Stimulated activated CD4-positive, alpha-beta T cell treated with anti-CD3 and anti-CD28 coated beads, Interleukin-1b, Interleukin-23, amount 100 ng/mL, for 24 hours (primary cell): ENCODE measurements at regions not wholly inside any gene's neighbourhood (a gene's known extent, or its start where the extent isn't known, plus 50 kb on each side); places are given as distances from the start of the nearest gene placed in this dataset.

Experiments
- DNase-seq, 4 experiments: peaks; one replicate each; pipeline ENCODE4 v3.0.0-alpha.2; 2020; ENCODE audit warnings: low read depth in 4 of 4, low spot score in 1 of 4

DNA sequence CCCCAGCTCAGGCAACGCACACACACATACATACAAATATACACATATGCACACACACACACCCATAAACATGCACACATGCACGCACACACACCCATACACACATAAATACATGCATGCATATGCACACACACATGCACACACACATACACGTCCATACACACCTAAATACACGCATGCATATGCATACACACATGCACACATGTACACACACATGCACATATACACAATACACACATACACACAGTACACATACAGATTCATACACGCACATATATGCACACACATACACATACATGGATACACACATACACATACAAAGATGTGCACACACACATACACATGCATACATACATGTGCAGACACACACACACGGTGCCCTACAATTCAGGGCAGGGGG lies 496.6 kb downstream of the TBC1D22A start:
- DNase-seq = no peak

DNA sequence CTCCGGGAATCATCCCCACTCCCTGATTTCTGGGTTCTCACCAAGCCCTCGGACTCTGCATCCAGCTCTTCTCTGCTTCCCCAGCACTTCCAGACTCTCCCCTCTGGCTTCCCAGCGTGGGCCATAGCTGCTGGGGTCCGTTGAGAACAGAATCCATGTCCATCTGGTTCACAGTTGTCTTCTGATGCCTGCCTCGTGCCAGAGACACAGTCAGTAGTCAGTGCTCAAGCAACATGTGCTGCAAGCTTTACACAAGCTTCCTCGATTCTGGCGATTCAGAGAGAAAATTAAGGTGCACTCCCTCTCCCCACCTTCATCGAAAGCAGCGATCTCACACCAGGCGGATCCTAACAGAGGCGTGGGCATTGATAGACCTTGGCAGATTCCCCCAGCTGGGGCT lies 495.5 kb downstream of the TBC1D22A start:
- no peak for DNase-seq

DNA sequence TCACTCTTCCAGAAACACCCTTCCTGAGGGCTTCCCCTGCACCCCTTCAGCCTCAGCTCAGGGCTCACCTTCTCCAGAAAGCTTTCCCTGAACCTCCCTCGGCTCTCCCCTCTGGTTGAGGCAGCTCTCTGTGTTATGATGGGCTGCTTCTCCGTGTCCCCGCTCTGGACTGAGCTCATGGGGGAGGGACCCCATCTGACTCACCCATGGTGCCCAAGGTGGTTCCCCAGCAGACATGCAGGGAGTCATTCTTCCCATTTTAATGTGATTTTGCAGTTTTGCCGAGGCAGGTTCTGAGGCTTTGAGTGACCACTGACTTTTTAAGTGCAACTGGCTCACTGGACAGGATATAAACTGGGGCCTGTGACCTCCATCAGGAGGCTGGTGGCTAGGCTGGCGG lies 495.1 kb downstream of the TBC1D22A start:
- DNase-seq = no peak

DNA sequence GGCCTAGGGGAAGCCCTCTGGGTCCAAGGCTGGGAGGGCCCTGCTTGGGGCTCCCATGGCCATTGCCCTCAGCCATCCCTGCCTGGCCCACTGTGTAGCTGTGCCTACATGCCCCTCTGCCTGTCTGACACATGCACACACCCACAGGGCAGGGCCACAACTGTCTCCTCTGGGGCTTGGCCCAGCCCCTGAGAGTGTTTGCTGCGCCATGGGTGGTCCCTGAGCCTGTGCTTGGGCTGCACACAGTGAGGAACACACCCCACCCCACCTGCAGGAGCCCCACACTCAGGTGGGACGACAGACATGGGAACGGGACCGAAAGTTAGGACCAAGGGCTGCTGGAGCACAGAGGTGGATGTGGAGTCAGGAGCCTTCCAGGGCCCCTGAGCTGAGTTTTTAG lies 489.5 kb downstream of the TBC1D22A start:
- DNase-seq = no peak

DNA sequence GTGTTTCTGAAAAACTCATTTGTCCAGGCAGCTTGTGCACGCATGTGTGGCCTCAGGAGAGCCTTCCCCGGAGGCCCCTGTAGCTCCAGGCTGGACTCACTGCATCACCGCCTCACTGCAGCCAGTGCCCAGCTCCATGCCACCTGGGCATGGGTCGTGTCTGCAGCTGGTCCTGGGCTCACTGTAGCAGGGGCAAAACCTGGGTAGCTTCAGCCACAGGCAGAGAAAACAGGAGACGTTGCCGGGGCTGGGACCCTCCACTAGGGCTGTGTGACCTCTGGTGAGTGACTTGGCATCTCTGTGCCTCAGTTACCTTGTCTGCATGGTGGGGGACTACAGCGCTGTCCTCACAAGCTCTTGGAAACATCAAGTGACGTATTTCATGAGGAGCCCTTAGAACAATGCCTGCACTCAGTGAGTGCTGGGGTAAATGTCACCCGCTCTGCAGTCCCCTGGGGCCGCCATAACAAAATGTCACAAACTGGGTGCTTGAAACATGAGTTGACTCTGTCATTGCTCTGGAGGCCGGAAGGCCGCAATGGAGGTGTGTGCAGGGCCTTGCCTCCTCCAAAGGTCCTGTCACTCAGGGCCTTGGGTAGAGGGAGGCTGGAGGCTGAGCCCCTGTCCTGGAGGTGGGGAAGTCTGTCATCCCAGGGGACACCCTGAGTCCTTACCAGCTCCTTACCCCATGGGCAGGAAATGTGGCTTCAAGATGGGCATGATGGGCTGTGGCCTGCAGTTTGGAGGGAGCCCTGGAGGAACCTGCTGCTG lies 488.7 kb downstream of the TBC1D22A start:
- no peak for DNase-seq

DNA sequence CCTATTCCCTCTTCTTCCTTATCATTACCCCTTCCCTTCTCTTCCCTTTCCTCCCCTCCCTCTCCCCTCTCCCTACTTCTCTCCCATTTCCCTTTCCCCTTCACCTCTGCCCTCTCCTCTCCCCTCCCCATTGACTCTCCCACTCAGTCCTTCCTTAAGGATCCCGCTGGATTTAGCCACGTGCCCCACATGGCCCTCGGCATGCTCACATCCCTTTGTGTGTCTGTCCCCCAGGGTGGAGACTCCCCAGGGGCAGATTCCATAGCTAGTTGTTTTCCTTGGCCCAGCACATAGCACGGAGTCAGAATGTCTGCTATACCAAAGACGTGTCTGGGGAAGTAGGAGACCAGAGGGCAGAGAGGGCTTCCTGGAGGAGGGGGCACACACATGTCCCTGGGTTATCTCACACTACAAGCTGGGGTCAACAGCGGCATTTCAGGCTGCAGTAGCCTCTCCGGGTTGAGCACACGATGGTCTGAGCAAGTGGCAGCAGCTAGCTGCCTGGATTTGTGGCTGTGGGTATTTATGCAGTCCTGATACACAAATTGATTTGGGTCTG lies 487.0 kb downstream of the TBC1D22A start:
- no peak for DNase-seq

DNA sequence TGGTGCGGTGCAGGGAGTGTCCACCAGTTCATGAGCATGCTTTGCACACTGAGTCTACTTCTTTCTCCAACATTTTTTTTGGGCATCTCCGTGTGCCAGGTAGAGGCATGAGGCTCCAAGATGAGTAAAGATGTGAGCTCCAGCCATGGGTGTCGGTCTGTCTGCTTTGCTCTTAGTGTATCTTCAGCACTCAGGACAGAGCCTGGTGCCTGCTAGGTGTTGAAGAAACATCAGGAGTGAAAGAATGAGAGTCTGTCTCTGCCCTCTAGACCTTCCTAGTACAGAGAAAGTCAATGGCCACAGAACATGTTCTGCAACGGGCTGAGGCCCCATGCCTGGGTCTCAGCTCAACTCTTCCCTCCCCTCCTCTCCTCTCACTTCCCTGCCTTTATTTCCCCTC lies 486.5 kb downstream of the TBC1D22A start:
- no peak for DNase-seq

DNA sequence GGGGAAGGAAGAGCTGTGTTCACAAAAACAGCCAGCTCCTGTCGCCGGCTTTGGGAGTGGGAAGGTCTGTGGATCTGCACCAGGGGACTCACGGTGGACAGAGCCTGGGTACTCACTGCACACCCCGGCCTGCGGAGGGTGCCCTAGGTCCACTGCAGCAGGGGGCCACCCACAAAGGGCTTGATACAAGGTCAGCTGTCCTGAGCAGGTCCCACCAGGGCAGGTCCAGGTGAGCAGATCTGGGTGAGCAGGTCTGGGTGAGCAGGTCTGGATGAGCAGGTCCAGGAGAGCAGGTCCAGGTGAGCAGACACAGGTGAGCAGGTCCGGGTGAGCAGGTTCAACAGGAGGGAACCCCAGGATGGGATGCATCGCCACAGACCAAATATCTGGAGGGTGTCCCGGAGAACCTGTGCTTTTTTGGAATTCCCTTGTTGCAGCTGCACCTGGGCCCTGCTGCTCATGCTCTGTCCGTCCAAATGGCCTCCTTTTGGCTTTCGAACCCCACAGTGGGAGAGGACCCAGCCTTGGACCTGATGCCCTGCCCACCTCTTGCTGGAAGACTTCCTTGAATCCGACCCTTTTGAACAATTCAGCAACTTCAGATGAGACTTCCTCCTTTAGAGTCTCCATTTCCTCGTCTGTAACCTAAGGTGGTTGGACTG lies 485.3 kb downstream of the TBC1D22A start:
- DNase-seq = no peak

DNA sequence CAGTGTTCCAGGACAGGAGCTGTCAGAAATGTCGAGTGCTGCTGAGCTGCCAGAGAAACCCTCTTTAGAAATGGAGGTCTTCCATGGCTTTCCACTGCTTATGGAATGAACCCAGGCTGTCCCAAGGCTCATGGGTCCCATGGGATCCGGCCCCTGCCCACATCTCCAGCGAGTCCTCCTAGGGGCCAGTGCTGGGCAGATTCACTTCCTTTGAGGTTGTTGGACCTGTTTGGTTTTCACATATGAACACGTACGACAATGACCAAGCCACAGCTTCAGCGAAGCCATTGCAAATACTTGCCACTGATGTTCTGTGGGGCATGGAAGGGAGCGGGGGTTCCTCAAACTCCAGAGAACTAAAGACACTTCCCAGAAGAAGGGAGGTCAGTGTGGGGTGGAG lies 483.3 kb downstream of the TBC1D22A start:
- no peak for DNase-seq

DNA sequence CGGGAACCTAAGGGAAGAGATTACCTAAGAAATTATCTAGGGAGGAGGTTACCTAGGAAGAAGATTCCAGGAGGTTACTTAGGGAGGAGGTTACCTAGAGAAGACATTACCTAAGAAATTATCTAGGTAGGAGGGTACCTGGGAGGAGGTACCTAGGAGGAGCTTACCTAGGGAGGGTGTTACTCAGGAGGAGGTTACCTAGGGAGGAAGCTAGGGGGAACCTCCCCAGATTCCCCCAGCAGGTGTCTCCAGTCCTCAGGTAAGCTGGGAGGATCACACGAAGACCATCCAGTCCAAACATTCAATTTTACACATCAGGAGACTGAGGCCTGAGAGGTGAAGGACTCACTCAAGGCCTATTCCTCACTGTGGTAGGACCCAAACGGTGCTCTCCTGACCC lies 482.8 kb downstream of the TBC1D22A start:
- DNase-seq = no peak

DNA sequence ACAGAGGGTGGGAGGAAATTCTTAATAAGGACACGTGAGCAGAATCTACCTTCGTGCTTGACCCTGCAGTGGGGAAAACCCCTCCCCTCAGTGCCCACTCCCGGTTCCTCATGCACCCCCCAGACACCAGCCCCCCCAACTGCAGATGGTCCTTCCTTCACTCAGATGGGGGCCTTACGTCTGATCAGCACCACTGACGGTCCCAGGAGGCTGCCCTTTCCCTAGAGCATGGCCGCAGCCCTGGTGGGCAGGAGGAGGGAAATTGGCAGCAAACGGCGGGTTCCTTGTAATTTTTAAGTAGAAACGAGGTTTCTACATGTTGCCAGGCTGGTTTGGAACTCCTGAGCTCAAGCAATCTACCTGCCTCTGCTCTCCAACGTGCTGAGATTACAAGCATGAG lies 477.7 kb downstream of the TBC1D22A start:
- DNase-seq = no peak

DNA sequence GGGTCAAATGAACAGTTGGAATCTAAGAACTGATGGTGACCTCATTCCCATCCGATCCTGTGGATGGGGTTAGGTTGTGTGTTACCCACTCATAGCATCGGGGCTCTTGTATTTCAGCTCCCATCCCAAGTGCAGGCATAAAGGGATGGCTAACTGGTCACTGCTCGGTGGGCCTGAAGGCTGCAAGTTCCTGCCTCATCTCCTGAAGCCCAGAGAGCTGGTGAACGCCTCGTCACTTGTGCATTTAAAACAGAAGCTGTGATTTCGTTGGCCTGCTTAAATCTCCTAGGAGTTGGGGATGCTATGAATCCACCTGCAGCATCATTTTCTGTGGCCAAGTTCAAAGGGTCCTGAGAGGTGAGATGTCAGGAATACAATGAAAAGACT lies 477.0 kb downstream of the TBC1D22A start:
- no peak for DNase-seq

DNA sequence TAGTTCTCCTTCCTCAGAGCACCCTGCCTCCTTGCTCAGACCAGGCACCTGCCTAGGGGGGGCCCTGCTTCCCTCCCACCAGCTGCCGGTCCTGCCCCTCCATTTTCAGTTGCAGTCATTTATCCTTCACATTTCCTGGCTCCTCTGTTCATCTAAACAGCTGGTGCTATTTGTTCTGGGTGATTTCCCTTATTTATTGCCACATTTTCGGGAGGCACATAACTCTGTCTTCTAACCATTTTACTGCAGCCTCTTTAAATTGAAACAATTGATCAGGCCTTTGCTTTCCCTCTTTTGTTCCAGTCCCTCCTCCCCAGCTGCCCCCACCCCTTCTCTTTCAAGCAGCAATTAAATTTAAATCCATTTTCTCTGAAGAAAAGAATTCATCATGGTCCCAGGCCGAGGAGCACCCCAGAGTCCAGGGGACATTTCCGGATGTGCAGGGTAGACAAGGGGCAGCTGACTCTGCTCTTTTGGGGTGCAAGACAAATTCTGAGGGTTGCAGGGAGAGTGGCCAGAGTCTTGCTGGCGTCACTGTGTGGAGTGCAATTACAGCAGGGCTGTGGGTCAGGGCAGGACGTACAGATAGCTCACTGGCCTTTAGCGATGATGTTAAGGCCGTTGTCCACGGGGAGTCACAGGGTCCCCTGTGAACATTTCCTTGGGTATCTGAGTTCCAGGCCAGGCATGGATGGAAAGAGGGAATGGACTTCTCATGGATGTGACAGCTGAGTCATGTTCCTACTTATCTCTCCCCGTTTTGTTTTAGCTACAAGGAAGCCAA lies 476.4 kb downstream of the TBC1D22A start:
- DNase-seq = no peak

DNA sequence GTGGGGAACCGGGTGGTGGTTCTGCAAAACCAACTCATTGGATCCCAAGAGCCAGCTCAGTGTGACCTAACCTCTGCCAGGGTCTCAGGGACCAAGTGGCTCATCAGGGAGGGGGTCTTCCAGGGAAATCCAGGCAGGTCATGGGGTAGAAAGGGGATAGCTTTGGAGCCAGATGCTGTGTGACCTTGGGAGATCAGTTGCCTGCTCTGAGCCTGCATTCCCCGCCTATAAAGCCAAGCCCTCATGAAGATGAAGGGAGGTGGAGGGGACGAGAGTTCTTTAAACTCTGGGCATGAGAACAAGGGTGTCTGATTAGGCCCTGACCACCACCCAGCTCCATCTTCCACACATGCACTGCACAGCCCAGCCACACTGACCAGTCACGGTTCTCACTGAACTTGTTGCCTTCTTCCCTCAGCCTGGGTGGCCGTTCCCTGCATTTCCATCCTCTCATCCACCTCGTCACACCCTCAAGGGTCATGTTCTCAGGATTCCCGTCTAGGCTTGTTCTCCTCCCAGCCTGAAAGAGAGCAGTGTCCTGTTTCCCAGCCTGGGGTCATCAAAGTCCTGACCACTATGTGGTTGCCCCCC lies 475.5 kb downstream of the TBC1D22A start:
- no peak for DNase-seq

DNA sequence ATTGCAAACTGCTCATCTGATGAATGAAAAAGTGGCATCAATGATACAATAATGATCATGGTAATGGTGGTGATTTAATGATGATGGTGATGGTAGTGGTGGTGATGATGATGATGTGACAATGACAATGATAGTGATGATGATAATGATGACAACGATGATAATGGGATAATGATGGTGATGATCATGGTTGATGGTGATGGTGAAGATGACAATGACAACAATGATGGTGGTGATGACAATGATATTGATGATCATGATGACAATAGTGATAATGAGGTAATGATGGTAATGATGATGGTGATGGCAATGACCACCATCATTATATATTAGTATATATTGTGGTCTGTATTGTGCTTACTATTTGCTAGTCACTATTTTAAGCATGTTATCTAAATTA lies 474.3 kb downstream of the TBC1D22A start:
- DNase-seq = no peak

DNA sequence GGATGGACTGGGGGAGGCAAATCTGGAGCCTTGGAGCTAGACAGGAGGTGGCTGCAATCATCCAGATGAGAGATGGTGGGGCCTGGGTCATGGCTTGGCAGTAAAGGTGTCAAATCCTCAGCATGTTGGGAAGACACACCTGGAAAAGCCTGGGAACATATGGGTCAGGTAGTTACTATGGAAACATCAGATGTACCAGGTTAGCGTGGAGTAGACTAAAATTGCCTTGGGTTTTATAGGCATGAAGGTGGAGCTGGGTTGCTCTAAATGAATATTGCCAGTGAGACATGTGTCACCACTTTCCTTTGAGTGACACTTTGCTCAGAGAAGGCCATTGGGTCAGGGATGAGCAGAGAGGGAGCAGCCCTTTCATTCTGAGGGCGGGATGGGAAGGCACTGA lies 473.7 kb downstream of the TBC1D22A start:
- no peak for DNase-seq

DNA sequence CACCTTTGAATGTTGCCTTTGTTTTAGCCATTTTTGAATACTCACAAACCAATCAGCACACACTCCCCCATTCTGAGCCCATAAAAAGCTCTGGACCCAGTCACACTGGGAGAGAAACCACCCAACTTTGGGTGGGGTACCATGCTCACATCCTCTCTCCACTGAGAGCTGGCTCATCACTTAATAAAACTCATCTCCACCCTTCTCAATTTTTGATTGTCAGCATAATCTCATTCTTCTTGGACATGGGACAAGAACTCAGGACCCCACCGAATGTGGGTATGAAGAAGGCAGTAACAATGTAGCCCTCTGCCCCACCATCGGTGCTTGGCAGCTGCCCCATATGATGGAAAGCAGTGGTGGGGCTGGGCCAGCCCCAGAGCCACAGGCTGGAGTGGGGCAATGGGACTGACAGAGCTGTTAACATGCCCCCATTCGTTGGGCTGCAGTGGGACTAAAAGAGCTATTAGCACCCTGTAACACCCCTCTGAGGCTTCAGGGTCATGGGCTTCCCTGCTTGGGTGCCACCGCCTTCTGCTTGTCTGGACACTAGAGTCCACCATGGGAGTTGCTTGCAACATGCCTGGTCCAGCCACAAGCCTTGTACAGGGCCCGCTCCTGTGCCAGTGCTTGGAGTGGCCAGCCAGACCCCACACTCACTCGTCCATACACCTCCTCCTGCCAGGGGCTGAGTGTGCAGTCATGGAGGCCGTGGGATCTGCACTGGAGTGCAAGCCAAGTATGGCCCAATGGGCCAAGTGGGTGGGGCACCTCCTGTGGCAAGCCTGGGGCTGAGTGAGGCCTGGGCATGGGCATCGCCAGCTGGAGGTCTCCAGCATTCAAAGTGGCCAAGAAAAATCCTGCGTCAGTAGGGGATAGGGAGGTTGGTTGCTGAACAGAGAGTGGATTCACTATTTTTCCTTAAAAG lies 471.1 kb downstream of the TBC1D22A start:
- no peak for DNase-seq

DNA sequence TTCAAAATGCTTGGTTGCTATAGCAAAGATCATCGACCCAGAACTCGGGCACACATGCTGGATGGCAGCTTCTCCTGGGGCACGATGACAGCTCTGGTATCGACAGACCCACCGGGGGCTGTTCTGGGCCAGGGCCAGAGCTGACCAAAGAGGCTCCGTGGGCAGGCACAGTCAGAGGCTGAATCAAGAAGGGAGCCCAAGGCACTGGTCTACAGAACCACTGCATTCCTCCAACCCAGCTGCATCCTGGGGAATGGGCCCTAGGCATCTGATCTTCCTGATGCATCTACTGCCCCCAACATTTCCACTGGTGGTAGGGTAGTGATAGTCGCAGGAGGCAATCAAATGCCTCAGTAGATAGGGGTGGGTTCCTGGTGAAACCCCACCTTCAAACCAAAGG lies 470.3 kb downstream of the TBC1D22A start:
- no peak for DNase-seq

DNA sequence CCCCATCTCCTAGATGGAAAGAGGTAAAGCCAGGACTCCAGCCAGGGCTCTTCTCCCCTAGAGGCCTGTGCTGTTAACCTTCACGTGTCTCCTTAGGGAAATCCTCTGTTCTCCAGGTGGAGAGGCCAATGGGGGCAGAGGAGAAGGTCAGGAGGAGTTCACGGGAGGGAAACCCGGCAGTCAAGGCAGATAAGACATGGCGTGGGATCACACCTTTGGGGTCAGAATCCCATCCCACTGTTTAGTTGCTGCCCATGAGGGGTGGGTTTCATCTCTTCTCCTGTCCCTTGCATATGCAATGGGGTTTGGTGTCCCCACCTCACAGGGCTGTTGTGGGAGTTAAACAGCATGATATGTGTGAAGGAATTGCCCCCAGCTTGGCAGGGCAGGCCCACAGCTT lies 469.7 kb downstream of the TBC1D22A start:
- DNase-seq = no peak

DNA sequence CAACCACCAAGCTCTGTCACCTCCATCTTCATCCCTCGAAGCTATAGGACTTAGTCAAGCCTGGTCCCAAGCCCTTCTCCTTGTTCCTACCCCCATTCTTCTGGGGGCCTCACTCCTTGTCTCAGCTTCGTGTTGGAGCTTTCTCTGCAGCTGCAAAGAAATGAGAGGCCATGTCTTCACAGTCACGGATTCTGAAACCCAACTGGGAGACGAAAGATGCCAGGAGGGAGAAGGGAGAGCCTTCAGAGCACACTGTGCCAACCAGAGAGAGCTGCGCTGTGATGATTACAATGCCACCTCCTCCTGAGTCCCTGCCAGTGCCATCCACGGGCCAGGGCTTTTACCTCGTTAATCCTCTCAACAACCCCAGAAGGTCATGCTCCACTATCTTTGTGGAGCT lies 469.3 kb downstream of the TBC1D22A start:
- no peak for DNase-seq
